ENCODE measurements at regions not wholly inside any gene's neighbourhood (a gene's known extent, or its start where the extent isn't known, plus 50 kb on each side); places are given as distances from the start of the nearest gene placed in this dataset.

DNA sequence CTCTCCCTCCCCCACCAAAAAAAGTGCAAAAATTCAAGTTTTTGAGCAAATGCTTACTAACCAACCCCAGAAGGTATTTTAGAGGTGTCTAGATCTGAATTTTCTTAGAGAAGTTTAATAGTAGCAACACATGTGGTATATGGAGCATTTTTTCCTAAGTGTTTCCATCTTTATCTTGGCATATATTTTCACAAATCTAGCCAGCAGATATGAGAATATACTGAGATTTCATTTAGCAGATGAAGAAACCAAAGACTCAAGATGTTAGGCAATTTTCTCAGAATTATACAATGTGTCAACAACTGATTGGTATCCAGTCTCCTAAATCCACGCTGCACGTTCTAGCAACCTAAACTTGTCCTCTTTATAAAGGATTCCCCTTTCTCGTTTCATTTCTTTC is 245.5 kb upstream of the CXXC4 start:
- Mint-ChIP-seq H3K27ac (no peak overlapping the region), H3K4me1 (ENCODE audit: low read depth) (no peaks in the 10 kb centered on the region), H3K9me3 (no peaks in the 10 kb centered on the region), H3K27me3 (no peaks in the 10 kb centered on the region), H3K4me3 (no peak overlapping the region), H3K36me3 (ENCODE audit: low read depth) (no peaks in the 10 kb centered on the region)
- no peaks in the 10 kb centered on the region for H3K4me1 ChIP-seq (ENCODE audit: insufficient read depth, low read length)
- ChIA-PET CTCF (no interaction called here), POLR2A (no interaction called here)
- intact Hi-C loops (cut with DNase I, micrococcal nuclease): no loop called here
- H3K27ac ChIP-seq (ENCODE audit: low read depth in 1 of 2, low read length in 2 of 2): no peak overlapping the region
- H3K4me3 ChIP-seq (ENCODE audit: low read length): no peak overlapping the region
- no peaks in the 10 kb centered on the region for H3K9me3 ChIP-seq (ENCODE audit: control insufficient read depth in 1 of 2, insufficient read depth in 1 of 2, low read length in 2 of 2)
- ATAC-seq (ENCODE audit: poor library complexity) (no peak), DNase-seq (no peak)
- TF ChIP-seq, protein P1, sequence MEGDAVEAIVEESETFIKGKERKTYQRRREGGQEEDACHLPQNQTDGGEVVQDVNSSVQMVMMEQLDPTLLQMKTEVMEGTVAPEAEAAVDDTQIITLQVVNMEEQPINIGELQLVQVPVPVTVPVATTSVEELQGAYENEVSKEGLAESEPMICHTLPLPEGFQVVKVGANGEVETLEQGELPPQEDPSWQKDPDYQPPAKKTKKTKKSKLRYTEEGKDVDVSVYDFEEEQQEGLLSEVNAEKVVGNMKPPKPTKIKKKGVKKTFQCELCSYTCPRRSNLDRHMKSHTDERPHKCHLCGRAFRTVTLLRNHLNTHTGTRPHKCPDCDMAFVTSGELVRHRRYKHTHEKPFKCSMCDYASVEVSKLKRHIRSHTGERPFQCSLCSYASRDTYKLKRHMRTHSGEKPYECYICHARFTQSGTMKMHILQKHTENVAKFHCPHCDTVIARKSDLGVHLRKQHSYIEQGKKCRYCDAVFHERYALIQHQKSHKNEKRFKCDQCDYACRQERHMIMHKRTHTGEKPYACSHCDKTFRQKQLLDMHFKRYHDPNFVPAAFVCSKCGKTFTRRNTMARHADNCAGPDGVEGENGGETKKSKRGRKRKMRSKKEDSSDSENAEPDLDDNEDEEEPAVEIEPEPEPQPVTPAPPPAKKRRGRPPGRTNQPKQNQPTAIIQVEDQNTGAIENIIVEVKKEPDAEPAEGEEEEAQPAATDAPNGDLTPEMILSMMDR (IDR thresholded peaks at IDR 0.05): no peak
- H3K27me3 ChIP-seq (ENCODE audit: control insufficient read depth in 1 of 2, insufficient read depth in 2 of 2, low read length in 2 of 2): no peaks in the 10 kb centered on the region
- H3K36me3 ChIP-seq (ENCODE audit: insufficient read depth, low read length): no peaks in the 10 kb centered on the region

DNA sequence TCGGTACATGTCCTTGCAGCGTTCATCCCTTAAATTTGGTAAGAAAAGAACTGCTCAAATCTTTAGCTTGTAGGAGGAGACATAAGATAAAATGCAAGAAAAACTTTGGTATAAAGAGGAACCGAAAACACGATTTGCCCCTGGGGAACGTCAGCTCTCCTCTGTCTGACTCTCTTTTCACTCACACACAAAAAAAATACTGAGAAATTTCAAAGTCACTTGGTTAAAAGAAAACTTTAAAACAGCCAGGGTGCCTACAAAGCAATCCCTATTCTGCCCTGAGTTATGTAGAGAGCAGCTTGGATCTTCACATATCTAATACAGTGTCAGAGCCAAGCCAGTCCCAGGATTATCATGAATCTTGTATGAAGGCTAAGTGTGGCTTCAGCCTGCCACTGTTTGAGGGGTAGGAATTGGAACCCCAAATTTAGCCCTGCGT is 248.5 kb upstream of the CXXC4 start:
- no peak overlapping the region for H3K27ac Mint-ChIP-seq
- no peaks in the 10 kb centered on the region for H3K9me3 Mint-ChIP-seq
- Histone ChIP-seq H3K4me1 (ENCODE audit: insufficient read depth, low read length) (no peaks in the 10 kb centered on the region), H3K9me3 (ENCODE audit: control insufficient read depth in 1 of 2, insufficient read depth in 1 of 2, low read length in 2 of 2) (no peaks in the 10 kb centered on the region), H3K4me3 (ENCODE audit: low read length) (no peak overlapping the region), H3K36me3 (ENCODE audit: insufficient read depth, low read length) (no peaks in the 10 kb centered on the region), H3K27me3 (ENCODE audit: control insufficient read depth in 1 of 2, insufficient read depth in 2 of 2, low read length in 2 of 2) (no peaks in the 10 kb centered on the region), H3K27ac (ENCODE audit: low read depth in 1 of 2, low read length in 2 of 2) (no peak overlapping the region)
- no peaks in the 10 kb centered on the region for H3K36me3 Mint-ChIP-seq (ENCODE audit: low read depth)
- TF ChIP-seq, protein P1 (IDR thresholded peaks at IDR 0.05): no peak
- ChIA-PET POLR2A (no interaction called here), CTCF (no interaction called here)
- H3K27me3 Mint-ChIP-seq: no peaks in the 10 kb centered on the region
- intact Hi-C loops (cut with DNase I, micrococcal nuclease): no loop called here
- H3K4me3 Mint-ChIP-seq: no peak overlapping the region
- ATAC-seq (ENCODE audit: poor library complexity): no peak
- DNase-seq: no peak
- H3K4me1 Mint-ChIP-seq (ENCODE audit: low read depth): no peaks in the 10 kb centered on the region

DNA sequence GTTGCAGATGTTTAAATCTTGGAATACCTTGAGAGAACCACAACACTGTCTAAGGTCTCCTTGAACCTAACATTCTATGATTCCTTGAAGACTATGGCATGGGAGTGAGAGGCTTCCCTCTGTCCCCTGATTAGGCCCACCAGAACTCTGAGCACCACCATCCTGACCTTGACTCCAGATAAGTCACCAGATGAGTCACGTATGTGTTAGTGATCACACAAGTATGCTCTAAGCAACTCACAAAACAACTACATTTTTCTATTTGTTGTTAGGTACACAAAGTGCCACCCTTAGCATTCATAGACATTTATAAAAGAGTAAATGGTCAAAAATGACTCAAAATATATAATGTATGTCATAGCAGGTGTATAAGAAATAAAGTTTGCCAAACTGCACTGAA is 252.9 kb upstream of the CXXC4 start:
- Histone ChIP-seq H3K27ac (ENCODE audit: low read depth in 1 of 2, low read length in 2 of 2) (no peak overlapping the region), H3K27me3 (ENCODE audit: control insufficient read depth in 1 of 2, insufficient read depth in 2 of 2, low read length in 2 of 2) (no peaks in the 10 kb centered on the region), H3K36me3 (ENCODE audit: insufficient read depth, low read length) (no peaks in the 10 kb centered on the region), H3K4me1 (ENCODE audit: insufficient read depth, low read length) (no peaks in the 10 kb centered on the region), H3K9me3 (ENCODE audit: control insufficient read depth in 1 of 2, insufficient read depth in 1 of 2, low read length in 2 of 2) (no peaks in the 10 kb centered on the region), H3K4me3 (ENCODE audit: low read length) (no peak overlapping the region)
- H3K4me1 Mint-ChIP-seq (ENCODE audit: low read depth): no peaks in the 10 kb centered on the region
- DNase-seq (no peak), ATAC-seq (ENCODE audit: poor library complexity) (no peak)
- no peaks in the 10 kb centered on the region for H3K27me3 Mint-ChIP-seq
- no peak overlapping the region for H3K27ac Mint-ChIP-seq
- H3K36me3 Mint-ChIP-seq (ENCODE audit: low read depth): no peaks in the 10 kb centered on the region
- intact Hi-C loops (cut with DNase I, micrococcal nuclease): no loop called here
- H3K9me3 Mint-ChIP-seq: no peaks in the 10 kb centered on the region
- ChIA-PET POLR2A (no interaction called here), CTCF (no interaction called here)
- H3K4me3 Mint-ChIP-seq: no peak overlapping the region
- TF ChIP-seq, protein P1 (IDR thresholded peaks at IDR 0.05): no peak

Measured in CD4-positive, alpha-beta T cell (primary cell).